Ishikawa (cell line): ENCODE measurements at regions not wholly inside any gene's neighbourhood (a gene's known extent, or its start where the extent isn't known, plus 50 kb on each side); places are given as distances from the start of the nearest gene placed in this dataset.

ENCODE experiments used
- CEBPB ChIP-seq: IDR thresholded peaks from 2 replicates; pipeline ENCODE4 v1.6.1; 2012
- CREB1 ChIP-seq: IDR thresholded peaks from 2 replicates; pipeline ENCODE4 v1.6.1; 2012; ENCODE audit warnings: low read depth
- EGR1 ChIP-seq: IDR thresholded peaks from 2 replicates; pipeline ENCODE4 v1.6.1; 2012
- EP300 ChIP-seq: IDR thresholded peaks from 2 replicates; pipeline ENCODE4 v1.6.1; 2012; ENCODE audit warnings: borderline replicate concordance
- FOXM1 ChIP-seq: IDR thresholded peaks from 2 replicates; pipeline ENCODE4 v1.6.1; 2012; ENCODE audit warnings: low read depth, borderline replicate concordance
- NFIC ChIP-seq: IDR thresholded peaks from 2 replicates; pipeline ENCODE4 v1.6.1; 2012
- RAD21 ChIP-seq: IDR thresholded peaks from 2 replicates; pipeline ENCODE4 v1.6.1; 2012; ENCODE audit warnings: low read depth
- TAF1 ChIP-seq: IDR thresholded peaks from 2 replicates; pipeline ENCODE4 v1.6.1; 2012; ENCODE audit warnings: low read depth, mild to moderate bottlenecking
- TCF12 ChIP-seq: IDR thresholded peaks from 2 replicates; pipeline ENCODE4 v1.6.1; 2012; ENCODE audit warnings: low read depth
- YY1 ChIP-seq: IDR thresholded peaks from 2 replicates; pipeline ENCODE4 v1.6.1; 2012; ENCODE audit warnings: low read depth
- TF ChIP-seq, protein P1 (sequence below): IDR thresholded peaks from 2 replicates; pipeline ENCODE4 v1.6.1; 2012
- TF ChIP-seq, protein P2 (sequence below): IDR thresholded peaks from 2 replicates; pipeline ENCODE4 v1.6.1; 2012; ENCODE audit warnings: low read depth, mild to moderate bottlenecking
- TF ChIP-seq, protein P3 (sequence below): IDR thresholded peaks from 2 replicates; pipeline ENCODE4 v1.6.1; 2012

DNA sequence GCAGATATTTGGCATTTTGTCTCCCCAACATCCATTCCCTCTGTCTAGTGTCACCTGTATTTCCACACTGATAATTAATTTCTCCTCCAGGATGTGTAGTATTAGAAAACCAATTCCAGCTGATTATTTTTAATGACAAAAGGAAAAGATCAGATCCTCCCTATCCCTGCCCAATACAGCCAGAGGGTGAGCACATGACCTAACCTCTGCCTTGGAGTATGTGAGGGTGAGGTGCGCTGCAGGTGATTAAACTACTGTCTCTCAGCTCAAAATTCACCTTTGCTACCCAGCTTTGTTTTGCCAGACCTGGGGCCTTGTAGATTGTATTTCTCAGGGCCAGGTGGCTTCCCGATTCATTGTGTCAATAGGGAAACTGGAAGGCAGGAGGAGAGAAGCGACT is 402.1 kb downstream of the PRELID2 start:
- no peak for TF ChIP-seq EP300
- TF ChIP-seq, protein P1, sequence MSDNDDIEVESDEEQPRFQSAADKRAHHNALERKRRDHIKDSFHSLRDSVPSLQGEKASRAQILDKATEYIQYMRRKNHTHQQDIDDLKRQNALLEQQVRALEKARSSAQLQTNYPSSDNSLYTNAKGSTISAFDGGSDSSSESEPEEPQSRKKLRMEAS, result no peak
- no peak for TF ChIP-seq FOXM1
- TF ChIP-seq, protein P2, sequence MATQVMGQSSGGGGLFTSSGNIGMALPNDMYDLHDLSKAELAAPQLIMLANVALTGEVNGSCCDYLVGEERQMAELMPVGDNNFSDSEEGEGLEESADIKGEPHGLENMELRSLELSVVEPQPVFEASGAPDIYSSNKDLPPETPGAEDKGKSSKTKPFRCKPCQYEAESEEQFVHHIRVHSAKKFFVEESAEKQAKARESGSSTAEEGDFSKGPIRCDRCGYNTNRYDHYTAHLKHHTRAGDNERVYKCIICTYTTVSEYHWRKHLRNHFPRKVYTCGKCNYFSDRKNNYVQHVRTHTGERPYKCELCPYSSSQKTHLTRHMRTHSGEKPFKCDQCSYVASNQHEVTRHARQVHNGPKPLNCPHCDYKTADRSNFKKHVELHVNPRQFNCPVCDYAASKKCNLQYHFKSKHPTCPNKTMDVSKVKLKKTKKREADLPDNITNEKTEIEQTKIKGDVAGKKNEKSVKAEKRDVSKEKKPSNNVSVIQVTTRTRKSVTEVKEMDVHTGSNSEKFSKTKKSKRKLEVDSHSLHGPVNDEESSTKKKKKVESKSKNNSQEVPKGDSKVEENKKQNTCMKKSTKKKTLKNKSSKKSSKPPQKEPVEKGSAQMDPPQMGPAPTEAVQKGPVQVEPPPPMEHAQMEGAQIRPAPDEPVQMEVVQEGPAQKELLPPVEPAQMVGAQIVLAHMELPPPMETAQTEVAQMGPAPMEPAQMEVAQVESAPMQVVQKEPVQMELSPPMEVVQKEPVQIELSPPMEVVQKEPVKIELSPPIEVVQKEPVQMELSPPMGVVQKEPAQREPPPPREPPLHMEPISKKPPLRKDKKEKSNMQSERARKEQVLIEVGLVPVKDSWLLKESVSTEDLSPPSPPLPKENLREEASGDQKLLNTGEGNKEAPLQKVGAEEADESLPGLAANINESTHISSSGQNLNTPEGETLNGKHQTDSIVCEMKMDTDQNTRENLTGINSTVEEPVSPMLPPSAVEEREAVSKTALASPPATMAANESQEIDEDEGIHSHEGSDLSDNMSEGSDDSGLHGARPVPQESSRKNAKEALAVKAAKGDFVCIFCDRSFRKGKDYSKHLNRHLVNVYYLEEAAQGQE, result no peak
- TF ChIP-seq RAD21, result no peak
- no peak for TF ChIP-seq EGR1
- no peak for TF ChIP-seq TAF1
- no peak for TF ChIP-seq NFIC
- TF ChIP-seq CEBPB, result no peak
- TF ChIP-seq, protein P3, sequence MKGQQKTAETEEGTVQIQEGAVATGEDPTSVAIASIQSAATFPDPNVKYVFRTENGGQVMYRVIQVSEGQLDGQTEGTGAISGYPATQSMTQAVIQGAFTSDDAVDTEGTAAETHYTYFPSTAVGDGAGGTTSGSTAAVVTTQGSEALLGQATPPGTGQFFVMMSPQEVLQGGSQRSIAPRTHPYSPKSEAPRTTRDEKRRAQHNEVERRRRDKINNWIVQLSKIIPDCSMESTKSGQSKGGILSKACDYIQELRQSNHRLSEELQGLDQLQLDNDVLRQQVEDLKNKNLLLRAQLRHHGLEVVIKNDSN, result no peak
- no peak for TF ChIP-seq TCF12
- TF ChIP-seq CREB1, result no peak
- no peak for TF ChIP-seq YY1
